Right lobe of liver (tissue), 6 donors: ENCODE measurements at regions not wholly inside any gene's neighbourhood (a gene's known extent, or its start where the extent isn't known, plus 50 kb on each side); places are given as distances from the start of the nearest gene placed in this dataset.

Experiments used
- ATAC-seq, 4 donors: fragments of 200-7000 bp; cut with Tn5 transposase; one replicate each; pipeline ENCODE4 v1.9.1; 2020; ENCODE audit warnings: mild to moderate bottlenecking in 4 of 4, moderate library complexity in 4 of 4
- DNase-seq, 3 donors: peaks; one replicate each; pipeline ENCODE4 v3.0.0-alpha.2; 2020
- H3K27ac ChIP-seq, 3 donors: fragments of 200-600 bp; one replicate each; pipeline ENCODE4 v1.8.0; 2022
- H3K27me3 ChIP-seq, 2 donors: fragments of 200-600 bp; one replicate each; pipeline ENCODE4 v1.8.0; 2022
- H3K36me3 ChIP-seq, 4 donors: fragments of 200-600 bp; sonication (generic) in 1 of 4; one replicate each; pipeline versions ENCODE4 v1.5.1 to v1.8.0; 2017 to 2022; ENCODE audit warnings: control low read depth in 1 of 4
- H3K4me1 ChIP-seq, 4 donors: fragments of 200-600 bp; sonication (generic) in 1 of 4; one replicate each; pipeline versions ENCODE4 v1.5.1 to v1.8.0; 2017 to 2022; ENCODE audit warnings: control low read depth in 1 of 4
- H3K4me3 ChIP-seq, 3 donors: fragments of 200-600 bp; one replicate each; pipeline ENCODE4 v1.8.0; 2022
- H3K9me3 ChIP-seq, 4 donors: fragments of 200-600 bp; sonication (generic) in 1 of 4; one replicate each; pipeline versions ENCODE4 v1.5.1 to v1.8.0; 2017 to 2022; ENCODE audit warnings: control low read depth in 1 of 4
- CTCF ChIP-seq, 4 donors: fragments of 200-600 bp in 3 of 4; fragments of 450-650 bp in 1 of 4; IDR thresholded peaks; one replicate each; pipeline versions ENCODE4 v1.5.1 to v1.8.0; 2016 to 2022; ENCODE audit warnings: antibody characterized with exemption in 4 of 4, mild to moderate bottlenecking in 2 of 4
- POLR2A ChIP-seq: fragments of 450-650 bp; IDR thresholded peaks from one replicate; pipeline ENCODE4 v1.6.1; 2017; ENCODE audit warnings: antibody characterized with exemption, mild to moderate bottlenecking
- WGBS: methylation state at CpG from one replicate; pipeline ENCODE4 v1.1.6; 2018; ENCODE audit warnings: low coverage, low lambda C conversion rate; ENCODE audit not compliant: insufficient coverage; ENCODE audit errors: missing lambda C conversion rate; 5-methylcytosine and 5-hydroxymethylcytosine counted together
- intact Hi-C, 2 donors: fragments of 100-400 bp; cut with DNase I; formaldehyde crosslinking; loops; one replicate each; pipeline versions ENCODE4 v1.11.2 to v1.14.1; 2022
- donor health status: DM: no; HTN: yes; CAD: no.
- donor health status: DM: no; HTN: no; CAD: no.
- donor health status: DM: no; HTN: no; CAD: no.
- donor health status: DM: no; HTN: yes; CAD: no.
- donor health status: DM: no; HTN: yes; CAD: no.

GRCh38 chr22:49282596-49282995 lies 545.1 kb downstream of the BRD1 start:
- no peak overlapping the region for H3K4me3 ChIP-seq
- DNase-seq: no peak

GRCh38 chr22:49281467-49282340 lies 546.0 kb downstream of the BRD1 start:
- H3K27me3 ChIP-seq: no peaks in the 10 kb centered on the region
- no peak overlapping the region for H3K27ac ChIP-seq
- DNase-seq (no peak), ATAC-seq (no peak)
- no peaks in the 10 kb centered on the region for H3K36me3 ChIP-seq
- no peak for TF ChIP-seq CTCF (IDR thresholded peaks at IDR 0.05)
- TF ChIP-seq POLR2A: no peak
- no peaks in the 10 kb centered on the region for H3K4me1 ChIP-seq
- no peaks in the 10 kb centered on the region for H3K9me3 ChIP-seq
- H3K4me3 ChIP-seq: no peak overlapping the region
- intact Hi-C loops: no loop called here
- 43% methylated on average over 13 of the region's 14 CpGs for WGBS

More at GRCh38 chr22:49282596-49282995, 545.1 kb downstream of the BRD1 start:
- intact Hi-C loops: no loop called here
- no peaks in the 10 kb centered on the region for H3K4me1 ChIP-seq
- H3K9me3 ChIP-seq: no peaks in the 10 kb centered on the region
- H3K27me3 ChIP-seq: no peaks in the 10 kb centered on the region
- no peak for ATAC-seq
- WGBS: 79% methylated on average over 9 of the region's 12 CpGs
- TF ChIP-seq POLR2A: no peak
- TF ChIP-seq CTCF (IDR thresholded peaks at IDR 0.05): no peak
- no peaks in the 10 kb centered on the region for H3K36me3 ChIP-seq
- H3K27ac ChIP-seq: no peak overlapping the region

- no peaks in the 10 kb centered on the region for H3K27me3 ChIP-seq
- intact Hi-C loops: no loop called here
- no peaks in the 10 kb centered on the region for H3K36me3 ChIP-seq
- TF ChIP-seq POLR2A (no peak), CTCF (IDR thresholded peaks at IDR 0.05) (no peak)
- no peaks in the 10 kb centered on the region for H3K4me1 ChIP-seq
- no peak for ATAC-seq
- no peaks in the 10 kb centered on the region for H3K9me3 ChIP-seq
- no peak for DNase-seq
- H3K27ac ChIP-seq: no peak overlapping the region
- no peak overlapping the region for H3K4me3 ChIP-seq
- WGBS: 49% methylated on average over 3 of the region's 9 CpGs
Measured at GRCh38 chr22:49278340-49278739, 549.3 kb downstream of the BRD1 start.

GRCh38 chr22:49276567-49276966 lies 551.1 kb downstream of the BRD1 start:
- ATAC-seq (no peak), DNase-seq (no peak)
- H3K9me3 ChIP-seq: no peaks in the 10 kb centered on the region
- H3K27ac ChIP-seq: no peak overlapping the region
- intact Hi-C loops: no loop called here
- 33% methylated on average over 2 of the region's 10 CpGs for WGBS
- H3K36me3 ChIP-seq: no peaks in the 10 kb centered on the region
- H3K4me3 ChIP-seq: no peak overlapping the region
- H3K27me3 ChIP-seq: no peaks in the 10 kb centered on the region
- TF ChIP-seq POLR2A (no peak), CTCF (IDR thresholded peaks at IDR 0.05) (no peak)
- no peaks in the 10 kb centered on the region for H3K4me1 ChIP-seq
